ENCODE measurements at regions not wholly inside any gene's neighbourhood (a gene's known extent, or its start where the extent isn't known, plus 50 kb on each side); places are given as distances from the start of the nearest gene placed in this dataset.

- H3K4me2 ChIP-seq: no peak overlapping the region
- H3K27ac ChIP-seq: no peak overlapping the region
- H2AFZ ChIP-seq (replicated peaks): no peak overlapping the region
- peaks cover 6% of the 10 kb centered on the region for H3K4me1 ChIP-seq
- no peaks in the 10 kb centered on the region for H3K79me2 ChIP-seq (ENCODE audit: low read depth)
- no peak overlapping the region for H3K27ac Mint-ChIP-seq
- no peaks in the 10 kb centered on the region for H3K36me3 Mint-ChIP-seq
- H3F3A ChIP-seq (ENCODE audit: low read depth): no peaks in the 10 kb centered on the region
- H4K20me1 ChIP-seq (ENCODE audit: low read depth): peaks cover 5% of the 10 kb centered on the region
- H3K4me3 Mint-ChIP-seq: no peak overlapping the region
- H3K27me3 ChIP-seq: peaks cover 13% of the 10 kb centered on the region
- H3K9me3 ChIP-seq (ENCODE audit: low read depth): no peaks in the 10 kb centered on the region
- TF ChIP-seq EZH2phosphoT487 (IDR thresholded peaks at IDR 0.05): no peak
- no peak for TF ChIP-seq EZH2 (IDR thresholded peaks at IDR 0.05)
- TF ChIP-seq, protein P1, sequence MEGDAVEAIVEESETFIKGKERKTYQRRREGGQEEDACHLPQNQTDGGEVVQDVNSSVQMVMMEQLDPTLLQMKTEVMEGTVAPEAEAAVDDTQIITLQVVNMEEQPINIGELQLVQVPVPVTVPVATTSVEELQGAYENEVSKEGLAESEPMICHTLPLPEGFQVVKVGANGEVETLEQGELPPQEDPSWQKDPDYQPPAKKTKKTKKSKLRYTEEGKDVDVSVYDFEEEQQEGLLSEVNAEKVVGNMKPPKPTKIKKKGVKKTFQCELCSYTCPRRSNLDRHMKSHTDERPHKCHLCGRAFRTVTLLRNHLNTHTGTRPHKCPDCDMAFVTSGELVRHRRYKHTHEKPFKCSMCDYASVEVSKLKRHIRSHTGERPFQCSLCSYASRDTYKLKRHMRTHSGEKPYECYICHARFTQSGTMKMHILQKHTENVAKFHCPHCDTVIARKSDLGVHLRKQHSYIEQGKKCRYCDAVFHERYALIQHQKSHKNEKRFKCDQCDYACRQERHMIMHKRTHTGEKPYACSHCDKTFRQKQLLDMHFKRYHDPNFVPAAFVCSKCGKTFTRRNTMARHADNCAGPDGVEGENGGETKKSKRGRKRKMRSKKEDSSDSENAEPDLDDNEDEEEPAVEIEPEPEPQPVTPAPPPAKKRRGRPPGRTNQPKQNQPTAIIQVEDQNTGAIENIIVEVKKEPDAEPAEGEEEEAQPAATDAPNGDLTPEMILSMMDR (IDR thresholded peaks at IDR 0.05): no peak
- H3K4me3 ChIP-seq: no peak overlapping the region
- no peaks in the 10 kb centered on the region for H3K36me3 ChIP-seq
- no peaks in the 10 kb centered on the region for H3K9me3 Mint-ChIP-seq
- no peak for DNase-seq (ENCODE audit: low spot score)
- H3K27me3 Mint-ChIP-seq (ENCODE audit: insufficient read depth, low read depth): peaks cover 13% of the 10 kb centered on the region
- peaks cover 12% of the 10 kb centered on the region for H3K4me1 Mint-ChIP-seq
- H3K9ac ChIP-seq: no peak overlapping the region
These were observed 437.8 kb upstream of the AZI2 start for GRCh38 chr3:28786446-28786845.

DNA sequence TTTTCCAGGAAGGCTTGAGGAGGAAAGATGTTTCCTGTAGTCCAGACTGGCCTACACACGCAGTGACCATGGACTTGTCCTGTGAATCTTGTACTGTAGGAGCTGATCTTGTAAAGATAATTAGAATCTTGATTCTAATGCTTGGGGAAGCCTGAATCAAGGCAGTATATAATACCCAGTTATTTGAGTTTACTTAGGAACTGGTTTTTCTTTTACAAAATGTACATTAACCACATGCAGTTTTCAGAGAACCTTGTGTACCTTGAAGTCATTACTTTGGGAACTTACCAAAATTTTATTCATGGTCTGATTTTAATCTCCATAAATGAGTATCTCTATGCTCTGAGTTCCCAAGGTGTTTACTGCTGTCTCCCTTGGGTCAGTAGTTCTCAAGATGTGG is 439.9 kb upstream of the AZI2 start:
- H3K9me3 ChIP-seq (ENCODE audit: low read depth): no peaks in the 10 kb centered on the region
- Mint-ChIP-seq H3K27ac (no peak overlapping the region), H3K4me1 (peaks cover 22% of the 10 kb centered on the region), H3K9me3 (no peaks in the 10 kb centered on the region), H3K36me3 (no peaks in the 10 kb centered on the region), H3K27me3 (ENCODE audit: insufficient read depth, low read depth) (peaks cover 10% of the 10 kb centered on the region), H3K4me3 (no peak overlapping the region)
- H3K9ac ChIP-seq: no peak overlapping the region
- no peaks in the 10 kb centered on the region for H3F3A ChIP-seq (ENCODE audit: low read depth)
- no peak overlapping the region for H2AFZ ChIP-seq (replicated peaks)
- peaks cover 6% of the 10 kb centered on the region for H4K20me1 ChIP-seq (ENCODE audit: low read depth)
- peaks cover 29% of the 10 kb centered on the region for H3K27me3 ChIP-seq
- no peak overlapping the region for H3K4me3 ChIP-seq
- DNase-seq (ENCODE audit: low spot score): no peak
- H3K79me2 ChIP-seq (ENCODE audit: low read depth): no peaks in the 10 kb centered on the region
- H3K36me3 ChIP-seq: no peaks in the 10 kb centered on the region
- peaks cover 12% of the 10 kb centered on the region for H3K4me1 ChIP-seq
- TF ChIP-seq EZH2phosphoT487 (IDR thresholded peaks at IDR 0.05): no peak
- TF ChIP-seq, protein P1 (IDR thresholded peaks at IDR 0.05): no peak
- TF ChIP-seq EZH2 (IDR thresholded peaks at IDR 0.05): no peak
- no peak overlapping the region for H3K27ac ChIP-seq
- H3K4me2 ChIP-seq: no peak overlapping the region

DNA sequence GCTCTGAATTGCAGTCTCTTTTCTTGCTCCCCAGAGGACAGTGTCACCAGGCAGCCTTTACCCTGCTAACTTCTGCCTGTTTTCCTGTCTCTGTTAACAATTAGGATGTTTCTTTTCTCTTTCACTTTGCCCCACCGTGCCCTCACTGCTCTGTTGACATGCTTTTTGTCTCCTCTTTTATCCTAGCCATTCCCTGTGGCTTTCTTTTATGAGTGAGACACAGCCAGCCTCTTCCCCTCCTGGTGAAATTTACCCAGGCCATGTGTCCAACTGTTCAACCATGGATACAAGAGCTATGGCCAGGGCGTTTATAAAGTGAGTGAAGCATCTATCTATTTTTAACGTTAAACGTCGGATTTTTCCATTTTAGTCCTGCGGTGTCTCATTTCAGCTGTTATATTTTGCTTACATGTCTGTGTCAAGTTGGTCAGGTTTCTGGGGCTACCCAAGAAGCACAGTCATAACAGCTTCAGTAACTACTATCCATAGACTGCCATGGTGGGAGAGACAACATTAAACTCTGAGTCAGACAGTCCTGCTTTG is 443.2 kb upstream of the AZI2 start:
- Histone ChIP-seq H3K9me3 (ENCODE audit: low read depth) (no peaks in the 10 kb centered on the region), H3K79me2 (ENCODE audit: low read depth) (no peaks in the 10 kb centered on the region), H4K20me1 (ENCODE audit: low read depth) (peaks cover 6% of the 10 kb centered on the region), H3K4me2 (peak overlapping the region; percentile 54), H2AFZ (replicated peaks) (no peak overlapping the region), H3K4me3 (no peak overlapping the region), H3K36me3 (no peaks in the 10 kb centered on the region), H3K9ac (no peak overlapping the region), H3K27ac (no peak overlapping the region), H3K27me3 (peaks cover 36% of the 10 kb centered on the region), H3F3A (ENCODE audit: low read depth) (no peaks in the 10 kb centered on the region), H3K4me1 (peaks cover 12% of the 10 kb centered on the region)
- DNase-seq (ENCODE audit: low spot score): peak; percentile 80
- no peaks in the 10 kb centered on the region for H3K36me3 Mint-ChIP-seq
- H3K9me3 Mint-ChIP-seq: no peaks in the 10 kb centered on the region
- H3K4me1 Mint-ChIP-seq: peaks cover 18% of the 10 kb centered on the region
- TF ChIP-seq EZH2phosphoT487 (IDR thresholded peaks at IDR 0.05): peak; percentile 73
- TF ChIP-seq, protein P1 (IDR thresholded peaks at IDR 0.05): no peak
- H3K27ac Mint-ChIP-seq: peak overlapping the region; percentile 58
- peak overlapping the region; percentile 34 for H3K4me3 Mint-ChIP-seq
- peaks cover 4% of the 10 kb centered on the region for H3K27me3 Mint-ChIP-seq (ENCODE audit: insufficient read depth, low read depth)
